ENCODE measurements at regions not wholly inside any gene's neighbourhood (a gene's known extent, or its start where the extent isn't known, plus 50 kb on each side); places are given as distances from the start of the nearest gene placed in this dataset.

- no peak for DNase-seq (ENCODE audit: low read depth)
Measured at GRCh38 chr13:91172160-91172559, 175.3 kb upstream of the MIR17HG start.

GRCh38 chr13:91174886-91175501 is 172.5 kb upstream of the MIR17HG start:
- DNase-seq (ENCODE audit: low read depth) = no peak

GRCh38 chr13:91178099-91178498 is 169.4 kb upstream of the MIR17HG start:
- no peak for DNase-seq (ENCODE audit: low read depth)

- no peak for DNase-seq (ENCODE audit: low read depth)
Measured at GRCh38 chr13:91181892-91182291, 165.6 kb upstream of the MIR17HG start.

GRCh38 chr13:91184244-91184926 is 163.1 kb upstream of the MIR17HG start:
- DNase-seq (ENCODE audit: low read depth) = no peak

- DNase-seq (ENCODE audit: low read depth) = no peak
Measured at GRCh38 chr13:91185294-91185863, 162.1 kb upstream of the MIR17HG start.

- no peak for DNase-seq (ENCODE audit: low read depth)
Measured at GRCh38 chr13:91187522-91187921, 160.0 kb upstream of the MIR17HG start.

GRCh38 chr13:91189506-91189905 is 158.0 kb upstream of the MIR17HG start:
- no peak for DNase-seq (ENCODE audit: low read depth)

- no peak for DNase-seq (ENCODE audit: low read depth)
Measured at GRCh38 chr13:91193358-91193757, 154.1 kb upstream of the MIR17HG start.

GRCh38 chr13:91195789-91196188 is 151.7 kb upstream of the MIR17HG start:
- DNase-seq (ENCODE audit: low read depth) = no peak

- DNase-seq (ENCODE audit: low read depth) = no peak
Measured at GRCh38 chr13:91196958-91197357, 150.5 kb upstream of the MIR17HG start.

GRCh38 chr13:91199866-91200265 is 147.6 kb upstream of the MIR17HG start:
- DNase-seq (ENCODE audit: low read depth) = no peak

- DNase-seq (ENCODE audit: low read depth) = no peak
Measured at GRCh38 chr13:91200486-91200885, 147.0 kb upstream of the MIR17HG start.

- DNase-seq (ENCODE audit: low read depth) = no peak
Measured at GRCh38 chr13:91203430-91203829, 144.1 kb upstream of the MIR17HG start.

- DNase-seq (ENCODE audit: low read depth) = no peak
Measured at GRCh38 chr13:91207261-91207660, 140.2 kb upstream of the MIR17HG start.

- DNase-seq (ENCODE audit: low read depth) = no peak
Measured at GRCh38 chr13:91211510-91211909, 136.0 kb upstream of the MIR17HG start.

- DNase-seq (ENCODE audit: low read depth) = no peak
Measured at GRCh38 chr13:91212231-91212630, 135.3 kb upstream of the MIR17HG start.

GRCh38 chr13:91214031-91214430 is 133.5 kb upstream of the MIR17HG start:
- DNase-seq (ENCODE audit: low read depth) = no peak

GRCh38 chr13:91216928-91217700 is 130.4 kb upstream of the MIR17HG start:
- no peak for DNase-seq (ENCODE audit: low read depth)

GRCh38 chr13:91219201-91219600 is 128.3 kb upstream of the MIR17HG start:
- no peak for DNase-seq (ENCODE audit: low read depth)

- DNase-seq (ENCODE audit: low read depth) = no peak
Measured at GRCh38 chr13:91220872-91221271, 126.6 kb upstream of the MIR17HG start.

GRCh38 chr13:91228108-91228507 is 119.4 kb upstream of the MIR17HG start:
- DNase-seq (ENCODE audit: low read depth) = no peak

GRCh38 chr13:91228940-91229339 is 118.5 kb upstream of the MIR17HG start:
- DNase-seq (ENCODE audit: low read depth) = no peak

Data from GM04503 (cell line).